ENCODE measurements at regions not wholly inside any gene's neighbourhood (a gene's known extent, or its start where the extent isn't known, plus 50 kb on each side); places are given as distances from the start of the nearest gene placed in this dataset.

- DNase-seq (ENCODE audit: low read depth in 2 of 2): no peak
Measured at GRCh38 chr18:26794230-26795101, 71.0 kb downstream of the AQP4 start.

DNA sequence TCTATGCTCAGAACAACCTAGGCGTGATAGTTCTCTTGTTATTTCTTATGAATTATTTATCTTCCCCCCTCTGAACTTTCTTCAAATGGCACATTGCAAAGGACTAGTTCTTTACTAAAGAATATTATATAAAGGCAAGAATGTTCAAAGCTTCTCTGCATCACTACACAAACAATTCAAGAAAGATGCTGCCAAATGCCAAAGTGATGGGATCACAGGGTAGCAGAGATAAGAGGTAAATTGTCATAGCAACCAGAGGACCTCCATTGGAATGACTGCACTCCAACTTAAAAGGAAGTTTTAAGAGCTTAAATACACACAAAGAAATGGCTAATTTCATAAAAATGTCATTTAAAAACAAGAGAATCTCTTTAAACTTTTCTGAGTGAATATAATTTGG, 72.8 kb downstream of the AQP4 start:
- no peak for DNase-seq (ENCODE audit: low read depth in 2 of 2)

- no peak for DNase-seq (ENCODE audit: low read depth in 2 of 2)
Measured at GRCh38 chr18:26791676-26792075, 73.8 kb downstream of the AQP4 start.

DNA sequence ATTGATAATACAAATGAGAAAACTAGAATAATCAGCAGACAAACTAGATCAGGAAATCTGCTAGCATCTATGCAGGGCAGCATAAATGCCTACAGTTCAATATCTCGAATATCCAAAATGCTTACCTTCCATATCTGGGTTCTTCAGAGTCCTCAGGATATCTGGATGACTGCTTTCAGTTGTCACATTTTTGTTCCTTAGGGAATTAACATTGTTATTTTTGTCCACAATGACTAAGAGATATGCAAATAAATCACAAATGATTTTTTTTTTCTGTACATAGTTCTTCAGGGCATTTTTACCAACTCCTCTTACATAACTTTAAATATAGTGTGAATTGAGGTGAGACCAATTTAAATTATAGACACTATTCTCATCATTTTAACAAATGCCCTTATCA, 80.9 kb downstream of the AQP4 start:
- DNase-seq (ENCODE audit: low read depth in 2 of 2): no peak

GRCh38 chr18:26783170-26783569, 82.3 kb downstream of the AQP4 start:
- DNase-seq (ENCODE audit: low read depth in 2 of 2): no peak

- DNase-seq (ENCODE audit: low read depth in 2 of 2): no peak
Measured at GRCh38 chr18:26780520-26781325, 84.8 kb downstream of the AQP4 start.

DNA sequence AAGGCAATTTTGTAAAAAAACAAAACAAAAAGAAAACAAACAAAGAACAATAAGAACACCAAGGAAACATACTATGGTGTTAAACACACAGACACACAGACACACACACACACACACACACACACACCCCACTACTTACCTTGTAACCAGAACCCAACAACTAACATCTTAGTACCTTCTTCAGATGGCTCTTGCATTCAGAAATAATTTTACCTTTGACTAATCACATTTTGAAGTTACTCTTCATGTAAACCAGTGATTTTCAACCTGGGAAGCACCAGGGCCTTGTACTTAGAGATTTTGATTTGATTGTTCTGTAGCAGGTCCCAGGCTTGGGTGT, 87.5 kb downstream of the AQP4 start:
- DNase-seq (ENCODE audit: low read depth in 2 of 2): no peak

DNA sequence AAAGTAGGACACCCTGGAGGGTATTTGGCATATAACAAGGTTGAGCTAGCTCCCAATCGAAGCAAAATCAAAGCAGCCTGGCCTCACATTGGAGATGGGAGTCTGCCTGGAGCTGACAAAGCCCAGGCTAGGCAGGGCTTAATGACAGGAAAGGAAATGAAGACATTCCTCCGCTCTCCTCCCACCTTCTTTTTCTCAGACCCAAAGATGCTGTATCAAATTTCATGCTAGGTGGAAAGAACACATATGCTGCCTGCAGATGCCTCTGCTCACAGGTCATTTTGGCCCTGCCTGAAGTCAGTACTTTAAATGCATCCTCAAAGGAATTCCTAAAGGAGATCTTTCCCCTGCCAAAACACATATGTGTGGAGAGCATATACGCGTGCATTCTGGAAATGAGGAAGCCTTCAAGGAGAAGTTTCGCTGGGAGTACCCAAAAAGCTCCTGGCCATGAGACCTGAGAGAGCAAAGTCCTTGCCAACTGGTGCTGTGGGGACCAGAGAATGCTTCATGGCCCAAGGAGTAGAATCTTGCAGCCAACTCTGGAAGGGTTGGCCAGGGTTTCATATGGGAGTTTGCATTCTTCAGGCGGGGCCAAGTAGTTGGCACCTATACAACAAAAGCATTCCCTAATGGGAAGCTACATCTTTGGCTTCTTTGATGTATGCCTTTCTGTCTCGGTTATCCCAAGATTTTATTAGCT, 88.0 kb downstream of the AQP4 start:
- DNase-seq (ENCODE audit: low read depth in 2 of 2): no peak

- no peak for DNase-seq (ENCODE audit: low read depth in 2 of 2)
Measured at GRCh38 chr18:26772691-26773090, 92.8 kb downstream of the AQP4 start.

DNA sequence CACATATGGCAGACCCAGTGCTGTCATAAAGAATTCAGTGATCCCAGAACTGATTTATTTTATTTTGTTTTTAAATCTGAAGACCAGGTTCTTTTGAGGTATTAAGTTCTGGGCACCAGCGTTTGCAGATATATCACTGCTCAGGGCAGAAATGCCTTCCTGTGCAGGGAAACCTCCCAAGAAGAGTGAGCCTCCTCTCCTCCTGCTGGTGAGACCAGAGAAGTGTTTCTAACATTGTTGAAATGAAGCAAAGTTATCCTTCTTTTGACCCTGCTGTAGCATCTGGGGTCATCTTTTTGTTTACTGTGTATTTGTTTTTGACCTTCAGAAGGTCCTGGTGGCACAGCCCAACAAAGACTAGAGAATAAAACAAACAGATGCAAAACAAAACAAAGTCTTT, 94.0 kb downstream of the AQP4 start:
- no peak for DNase-seq (ENCODE audit: low read depth in 2 of 2)

GRCh38 chr18:26768385-26768784, 97.1 kb downstream of the AQP4 start:
- no peak for DNase-seq (ENCODE audit: low read depth in 2 of 2)

GRCh38 chr18:26765498-26765897, 100.0 kb downstream of the AQP4 start:
- no peak for DNase-seq (ENCODE audit: low read depth in 2 of 2)

DNA sequence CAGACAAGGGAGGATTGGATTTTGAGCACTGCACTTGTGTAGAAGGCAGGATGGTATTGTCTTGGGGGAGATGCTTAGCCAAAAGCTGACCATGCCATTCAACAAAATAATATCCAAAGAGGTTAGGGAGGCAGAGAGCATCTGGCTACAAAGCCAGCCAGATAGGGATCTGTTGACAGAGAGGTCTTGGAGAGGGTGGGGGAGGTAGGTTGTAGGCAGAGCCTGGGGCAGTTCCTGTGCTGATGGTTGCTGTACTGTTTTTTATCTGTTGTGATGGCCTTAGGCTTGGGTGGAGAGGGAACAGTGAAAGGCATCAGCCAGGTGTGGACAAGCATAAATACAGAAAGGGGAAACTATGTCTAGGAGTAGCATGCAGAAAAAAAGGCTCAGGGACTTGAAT, 100.9 kb downstream of the AQP4 start:
- DNase-seq (ENCODE audit: low read depth in 2 of 2): no peak

GRCh38 chr18:26764177-26764576, 101.3 kb downstream of the AQP4 start:
- DNase-seq (ENCODE audit: low read depth in 2 of 2): no peak

DNA sequence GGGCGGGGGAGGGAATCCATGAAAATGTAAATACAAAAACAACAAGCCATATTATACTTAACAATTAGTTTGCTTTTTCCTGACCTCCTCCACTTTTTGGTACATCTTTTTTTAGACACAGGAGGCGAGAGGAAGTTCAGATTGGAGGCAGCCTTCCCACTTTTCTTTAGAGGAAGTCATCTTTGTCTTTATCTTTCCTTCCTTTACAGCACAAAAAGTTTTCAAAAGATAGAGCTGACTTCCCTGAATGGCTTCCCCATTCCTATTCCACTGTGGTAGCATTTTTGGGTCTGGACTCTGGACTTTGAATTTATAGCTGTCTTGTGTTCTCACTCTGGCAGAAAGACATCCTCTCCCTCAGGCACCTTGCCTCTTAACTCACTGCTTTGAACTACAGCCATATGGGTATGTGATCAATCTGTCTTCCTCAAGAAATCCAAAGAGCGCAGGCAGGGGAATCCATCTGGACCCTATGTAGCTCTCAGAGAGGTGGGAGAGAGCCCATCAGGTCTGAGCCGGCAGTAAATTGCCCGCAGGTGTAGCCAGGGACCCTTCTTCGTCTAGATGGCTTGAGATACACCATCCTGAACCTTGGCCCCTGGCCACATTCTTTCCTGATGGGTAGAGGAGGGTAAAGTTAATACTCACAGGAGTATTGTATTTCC, 101.9 kb downstream of the AQP4 start:
- DNase-seq (ENCODE audit: low read depth in 2 of 2): no peak

DNA sequence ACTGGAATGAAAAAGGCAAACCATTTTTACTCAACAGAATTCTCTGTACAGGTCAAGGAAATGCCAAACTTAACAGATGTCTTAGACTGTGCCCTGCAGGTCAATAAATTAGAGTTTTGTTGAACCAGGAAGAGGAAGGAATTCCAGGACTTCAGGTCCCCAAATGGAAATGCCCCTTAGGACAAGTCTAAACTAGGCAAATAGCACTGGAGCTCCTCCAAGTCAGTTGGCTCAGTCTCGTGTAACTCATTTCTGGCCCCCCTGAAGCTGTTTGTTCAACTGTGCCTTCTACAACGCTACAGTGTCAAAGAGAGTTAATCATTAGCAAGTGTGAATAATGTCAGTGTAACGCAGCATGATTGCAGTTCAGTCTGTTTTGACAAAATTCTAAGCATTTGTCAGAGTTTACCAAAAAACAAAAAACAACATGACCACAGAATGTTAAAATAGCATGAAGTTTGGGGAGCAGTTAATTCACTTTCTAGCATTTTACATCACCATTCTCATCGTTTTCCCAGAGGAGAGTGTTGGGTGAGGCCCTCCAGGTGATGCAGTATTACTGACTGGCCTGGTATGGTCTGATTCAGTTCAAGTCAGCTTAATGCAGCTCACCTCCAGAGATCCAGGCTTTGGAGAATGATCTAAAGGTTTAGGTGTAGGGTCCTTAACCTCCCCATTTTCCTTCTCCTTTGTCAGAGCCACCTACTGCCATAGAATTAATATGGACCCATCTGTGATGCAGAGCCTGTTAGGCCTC, 108.1 kb downstream of the AQP4 start:
- no peak for DNase-seq (ENCODE audit: low read depth in 2 of 2)

- DNase-seq (ENCODE audit: low read depth in 2 of 2): no peak
Measured at GRCh38 chr18:26756556-26756955, 109.0 kb downstream of the AQP4 start.

GRCh38 chr18:26746826-26747475, 118.6 kb downstream of the AQP4 start:
- DNase-seq (ENCODE audit: low read depth in 2 of 2): no peak

DNA sequence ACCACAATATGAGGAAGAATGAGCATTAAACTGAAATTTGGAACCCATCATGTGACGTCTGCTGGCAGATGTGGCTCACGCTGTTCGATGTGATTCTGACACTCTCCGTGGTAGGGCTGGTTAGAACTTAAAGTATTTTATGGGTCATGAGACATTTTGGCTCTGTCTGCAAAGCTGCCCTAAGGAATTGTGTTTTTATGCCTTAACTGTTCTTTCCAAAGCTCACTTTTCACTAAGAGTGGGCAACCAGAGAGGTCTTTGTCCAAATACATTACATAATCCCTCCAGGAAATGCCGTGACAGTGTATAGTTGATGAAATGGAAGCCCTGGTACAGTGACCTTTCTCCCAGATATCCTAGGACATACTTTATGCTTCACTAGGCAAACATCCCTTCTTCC, 119.1 kb downstream of the AQP4 start:
- DNase-seq (ENCODE audit: low read depth in 2 of 2): no peak

- no peak for DNase-seq (ENCODE audit: low read depth in 2 of 2)
Measured at GRCh38 chr18:26745288-26746181, 120.0 kb downstream of the AQP4 start.

Measured in stimulated activated CD8-positive, alpha-beta memory T cell treated with anti-CD3 and anti-CD28 coated beads, Interleukin-2, amount 100 ng/mL, for 48 hours (primary cell).